Tongue (tissue), 1 donor: ENCODE measurements at regions not wholly inside any gene's neighbourhood (a gene's known extent, or its start where the extent isn't known, plus 50 kb on each side); places are given as distances from the start of the nearest gene placed in this dataset.

Experiments used
- DNase-seq: peaks from one replicate; pipeline ENCODE4 v3.0.0-alpha.2; 2015

- no peak for DNase-seq
These were observed 81.3 kb upstream of the TNS3 start for GRCh38 chr7:47663213-47663612.

- no peak for DNase-seq
These were observed 79.3 kb upstream of the TNS3 start for GRCh38 chr7:47661051-47661714.

DNA sequence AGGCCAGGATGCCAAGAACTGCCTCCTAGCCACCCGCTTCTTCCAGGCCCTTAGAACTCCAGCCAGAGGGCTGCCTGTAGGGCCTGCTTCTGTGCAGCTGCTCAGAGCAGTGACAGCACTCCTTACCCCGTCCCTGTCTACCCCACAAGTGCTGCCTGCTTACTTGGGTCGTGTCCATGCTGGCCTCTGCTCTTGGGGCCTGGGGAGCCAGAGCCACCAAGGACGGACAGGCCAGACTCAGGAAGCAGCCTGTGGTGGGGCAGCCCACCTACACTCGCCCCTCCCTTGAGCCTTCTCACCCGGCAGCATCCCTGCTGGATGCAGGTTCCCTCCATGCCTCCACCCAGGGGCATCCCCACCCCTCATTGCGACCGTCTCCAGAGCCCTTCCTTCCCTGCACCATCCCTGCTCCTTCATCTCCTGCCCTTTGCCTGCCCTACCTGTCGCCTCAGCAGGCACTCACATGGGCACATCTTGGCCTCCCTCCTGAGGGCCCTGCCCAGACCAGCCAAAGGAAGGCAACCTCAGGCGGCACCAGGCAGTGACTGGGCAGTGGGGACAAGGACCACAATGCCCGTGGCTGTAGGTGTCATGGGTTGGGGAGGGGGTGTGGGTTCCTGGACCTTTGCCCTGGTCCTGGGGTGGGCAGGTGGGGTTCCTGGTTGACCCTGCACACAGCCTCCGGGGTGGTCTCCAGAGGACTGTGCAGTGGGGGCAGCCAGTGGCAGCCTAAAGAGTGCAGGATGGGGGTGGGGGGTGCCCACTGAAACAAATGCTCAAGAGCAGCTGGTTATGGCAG lies 78.0 kb upstream of the TNS3 start:
- no peak for DNase-seq

GRCh38 chr7:47658886-47659635 lies 77.2 kb upstream of the TNS3 start:
- DNase-seq, result no peak

GRCh38 chr7:47657126-47657525 lies 75.2 kb upstream of the TNS3 start:
- no peak for DNase-seq

GRCh38 chr7:47654672-47655298 lies 72.9 kb upstream of the TNS3 start:
- DNase-seq, result no peak

GRCh38 chr7:47653550-47654411 lies 71.9 kb upstream of the TNS3 start:
- DNase-seq, result no peak

- no peak for DNase-seq
These were observed 70.7 kb upstream of the TNS3 start for GRCh38 chr7:47652591-47652990.

GRCh38 chr7:47651355-47652317 lies 69.7 kb upstream of the TNS3 start:
- no peak for DNase-seq

DNA sequence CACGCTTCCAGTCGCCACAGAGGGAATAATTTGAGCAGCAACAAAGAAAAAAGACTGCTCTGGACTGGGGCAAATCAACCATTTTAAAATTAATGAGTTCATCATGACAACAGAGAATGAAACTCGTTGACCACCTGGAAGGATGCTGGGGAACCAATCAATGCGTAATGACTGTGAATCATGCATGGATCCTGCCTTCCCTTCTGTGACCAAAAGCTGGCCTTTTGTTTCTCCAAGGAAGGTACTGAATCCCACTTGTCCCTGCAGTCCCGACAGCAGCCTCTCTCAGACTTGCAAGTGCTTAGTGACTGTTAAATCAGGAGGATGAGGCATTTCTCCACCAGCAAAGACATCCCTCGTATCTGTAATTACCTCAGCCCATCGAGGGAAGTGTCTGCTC lies 68.0 kb upstream of the TNS3 start:
- DNase-seq, result no peak

DNA sequence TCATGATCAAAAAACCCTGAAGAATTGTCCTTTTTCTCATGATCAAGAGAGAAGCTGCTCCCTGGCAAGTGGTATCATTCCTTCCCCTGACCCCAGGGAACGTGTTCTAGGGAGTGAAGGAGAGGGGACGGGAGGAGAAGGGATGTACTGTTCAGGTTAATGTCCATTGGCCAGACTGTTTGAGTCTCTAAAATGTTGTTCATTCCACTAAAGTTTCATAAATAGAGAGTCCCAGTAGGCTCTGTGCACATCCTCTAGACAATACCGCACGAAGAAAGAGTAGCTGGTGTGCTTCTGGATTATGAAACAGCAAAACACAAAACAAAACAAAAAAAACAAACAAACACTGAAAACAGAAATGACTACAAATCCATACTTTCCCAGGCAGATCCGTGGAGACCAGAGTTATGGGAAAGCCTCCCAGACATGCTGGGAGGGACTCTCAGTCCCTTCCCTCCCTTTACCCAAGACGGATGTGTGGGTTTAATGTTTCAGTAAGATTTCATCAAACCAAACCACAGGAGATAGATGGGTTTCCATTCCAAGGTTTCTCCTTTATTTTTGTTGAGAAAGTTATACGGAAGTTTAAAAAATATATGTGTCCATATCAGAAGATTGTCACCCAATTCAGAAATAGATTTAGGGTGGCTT lies 66.5 kb upstream of the TNS3 start:
- no peak for DNase-seq

DNA sequence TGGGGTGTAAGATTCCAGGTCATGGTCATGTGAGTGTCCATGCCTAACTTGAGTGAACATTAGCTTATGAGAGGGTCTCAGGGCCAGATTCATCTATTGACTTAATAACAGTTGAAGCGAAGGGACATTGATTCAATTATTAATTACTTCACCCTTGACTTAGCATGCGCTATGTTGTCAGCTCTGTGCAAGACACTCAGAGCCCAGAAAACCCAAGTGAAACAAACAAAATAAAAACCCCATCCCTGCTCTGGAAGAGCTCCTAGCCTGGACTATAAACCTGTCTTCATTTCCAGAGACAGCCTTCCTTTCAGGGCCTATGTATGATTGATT lies 66.0 kb upstream of the TNS3 start:
- no peak for DNase-seq

DNA sequence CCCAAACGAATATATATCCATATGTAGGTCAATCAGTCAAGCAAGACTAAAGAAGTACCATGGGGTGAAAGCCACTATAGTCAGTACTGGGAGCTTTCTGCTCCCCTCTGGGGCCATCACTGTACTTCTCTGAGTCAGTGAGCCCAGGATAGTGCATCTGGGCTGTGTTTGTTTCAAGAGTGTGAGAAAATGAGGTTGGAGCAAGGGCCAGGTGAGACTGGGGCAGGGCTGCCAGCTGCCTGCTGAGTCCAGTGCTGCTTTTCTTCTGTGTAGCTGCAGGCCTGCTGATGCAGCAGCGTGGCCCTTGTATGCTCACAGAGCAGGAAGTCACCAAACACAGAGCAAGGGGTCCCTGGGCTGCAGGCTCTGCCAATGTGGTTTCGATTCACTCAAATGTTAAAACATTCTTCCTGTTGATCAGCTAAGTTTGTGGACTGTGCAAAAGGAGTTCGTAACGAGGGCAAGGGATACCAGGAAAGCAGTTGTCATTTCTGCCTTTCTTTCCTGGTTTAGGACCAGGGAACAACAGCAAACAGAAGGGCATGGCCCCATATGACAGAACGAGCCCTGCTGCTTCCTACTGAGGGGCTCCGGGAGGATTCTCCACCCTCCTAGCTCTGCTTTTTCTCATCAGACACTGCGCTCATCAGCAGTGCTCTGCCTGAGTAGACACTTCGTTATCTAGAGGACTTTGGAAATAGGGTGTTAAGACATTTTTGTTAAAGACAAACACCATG lies 65.4 kb upstream of the TNS3 start:
- DNase-seq, result no peak

DNA sequence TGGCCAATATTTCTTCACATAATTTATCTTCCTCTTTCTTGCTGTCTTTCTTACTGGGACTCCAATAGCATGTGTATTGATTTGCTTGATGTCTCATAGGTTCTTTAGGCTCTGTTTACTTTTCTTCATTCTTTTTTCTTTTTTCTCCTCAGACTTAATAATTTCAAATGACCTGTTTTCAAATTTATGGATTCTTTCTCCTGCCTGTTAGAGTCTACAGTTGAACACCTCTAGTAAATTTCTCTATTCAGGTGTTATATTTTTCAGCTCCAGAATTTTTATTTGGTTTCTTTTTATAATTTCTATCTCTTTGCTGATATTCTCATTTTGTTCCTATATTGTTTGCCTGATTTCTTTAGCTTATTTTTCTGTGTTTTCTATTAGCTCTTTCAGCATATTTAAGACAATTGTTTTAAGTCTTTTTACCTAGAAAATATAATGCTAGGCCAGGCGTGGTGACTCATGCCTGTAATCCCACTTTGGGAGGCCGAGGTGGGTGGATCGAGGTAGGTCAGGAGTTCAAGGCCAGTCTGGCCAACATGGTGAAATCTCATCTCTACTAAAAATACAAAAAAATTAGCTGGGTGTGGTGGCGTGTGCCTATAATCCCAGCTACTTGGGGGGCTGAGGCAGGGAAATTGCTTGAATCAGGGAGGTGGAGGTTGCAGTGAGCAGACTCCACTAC lies 61.9 kb upstream of the TNS3 start:
- no peak for DNase-seq

DNA sequence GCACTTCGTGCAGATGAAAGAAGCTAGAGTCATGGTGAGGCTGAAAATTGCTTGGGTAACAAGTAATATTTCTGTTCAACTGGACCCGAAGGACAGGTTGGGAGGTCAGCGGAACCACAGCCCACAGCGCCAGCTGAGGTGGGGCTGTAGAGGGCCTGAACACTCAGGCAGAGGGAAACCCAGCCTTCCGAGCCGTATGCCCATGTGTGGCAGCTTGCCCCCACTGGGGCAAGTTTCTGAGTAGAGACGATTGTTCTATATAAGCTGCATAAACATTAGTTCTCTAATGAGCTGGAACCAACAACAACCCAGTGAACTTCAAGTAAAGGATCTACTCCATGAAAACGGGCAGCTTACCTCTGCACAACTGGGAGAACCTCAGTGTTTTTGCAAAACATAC lies 58.4 kb upstream of the TNS3 start:
- no peak for DNase-seq

GRCh38 chr7:47639495-47640110 lies 57.7 kb upstream of the TNS3 start:
- DNase-seq, result no peak

- DNase-seq, result peak; percentile 80
These were observed 56.9 kb upstream of the TNS3 start for GRCh38 chr7:47638679-47639315.
